Muscle of leg (tissue), 3 donors: ENCODE measurements at regions not wholly inside any gene's neighbourhood (a gene's known extent, or its start where the extent isn't known, plus 50 kb on each side); places are given as distances from the start of the nearest gene placed in this dataset.

ENCODE experiments used
- DNase-seq: peaks from one replicate; pipeline ENCODE4 v3.0.0; 2013
- H3K27ac ChIP-seq: one replicate; pipeline ENCODE4 v1.5.1; 2013; ENCODE audit warnings: mild to moderate bottlenecking, low read length, control low read depth
- H3K27me3 ChIP-seq: one replicate; pipeline ENCODE4 v1.6.1; 2013; ENCODE audit warnings: low read length; ENCODE audit not compliant: control insufficient read depth, insufficient read depth
- H3K36me3 ChIP-seq: one replicate; pipeline ENCODE4 v1.6.1; 2013; ENCODE audit warnings: low read length; ENCODE audit not compliant: control insufficient read depth, insufficient read depth
- H3K4me1 ChIP-seq: one replicate; pipeline ENCODE4 v1.6.1; 2013; ENCODE audit warnings: low read length; ENCODE audit not compliant: control insufficient read depth, insufficient read depth
- H3K4me3 ChIP-seq: one replicate; pipeline ENCODE4 v1.5.1; 2013; ENCODE audit warnings: low read length, control low read depth
- H3K9me3 ChIP-seq: replicated peaks from 2 replicates; pipeline ENCODE4 v1.6.1; 2013; ENCODE audit warnings: low read depth, low read length; ENCODE audit not compliant: control insufficient read depth
- WGBS: methylation state at CpG from one replicate; pipeline ENCODE4 v1.1.5; 2013; ENCODE audit warnings: missing lambda C conversion rate; ENCODE audit not compliant: insufficient coverage; 5-methylcytosine and 5-hydroxymethylcytosine counted together

GRCh38 chr20:60292001-60292520 lies 333.8 kb downstream of the CDH26 start:
- H3K36me3 ChIP-seq, result no peaks in the 10 kb centered on the region
- no peaks in the 10 kb centered on the region for H3K4me1 ChIP-seq
- H3K4me3 ChIP-seq, result no peak overlapping the region
- no peak for DNase-seq
- no peaks in the 10 kb centered on the region for H3K27me3 ChIP-seq
- no peak overlapping the region for H3K27ac ChIP-seq
- H3K9me3 ChIP-seq, result peaks cover 9% of the 10 kb centered on the region
- 41% methylated on average over 4 of the region's 5 CpGs for WGBS

DNA sequence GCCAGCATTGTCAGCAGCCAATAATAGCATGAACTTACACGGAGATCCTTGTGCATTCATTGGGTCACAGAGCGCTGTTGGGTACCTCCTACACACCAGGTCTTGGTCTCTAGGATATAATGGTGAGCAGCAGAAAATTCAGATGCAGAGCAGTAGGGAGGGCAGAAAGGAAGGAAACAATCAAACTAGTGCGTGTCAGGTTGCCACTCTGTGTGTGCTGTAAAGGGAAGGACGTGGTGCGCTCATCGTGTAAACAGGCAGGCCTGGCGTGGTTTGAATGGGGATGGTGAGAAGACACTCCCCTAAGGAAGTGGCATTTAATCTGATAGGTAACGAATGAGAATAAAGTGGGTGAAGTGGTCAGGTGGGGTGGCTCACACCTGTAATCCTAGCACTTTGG lies 336.4 kb downstream of the CDH26 start:
- peaks cover 9% of the 10 kb centered on the region for H3K9me3 ChIP-seq
- no peaks in the 10 kb centered on the region for H3K27me3 ChIP-seq
- DNase-seq, result no peak
- no peak overlapping the region for H3K27ac ChIP-seq
- no peaks in the 10 kb centered on the region for H3K36me3 ChIP-seq
- WGBS, result 80% methylated on average over 8 of the region's 8 CpGs
- no peak overlapping the region for H3K4me3 ChIP-seq
- no peaks in the 10 kb centered on the region for H3K4me1 ChIP-seq

DNA sequence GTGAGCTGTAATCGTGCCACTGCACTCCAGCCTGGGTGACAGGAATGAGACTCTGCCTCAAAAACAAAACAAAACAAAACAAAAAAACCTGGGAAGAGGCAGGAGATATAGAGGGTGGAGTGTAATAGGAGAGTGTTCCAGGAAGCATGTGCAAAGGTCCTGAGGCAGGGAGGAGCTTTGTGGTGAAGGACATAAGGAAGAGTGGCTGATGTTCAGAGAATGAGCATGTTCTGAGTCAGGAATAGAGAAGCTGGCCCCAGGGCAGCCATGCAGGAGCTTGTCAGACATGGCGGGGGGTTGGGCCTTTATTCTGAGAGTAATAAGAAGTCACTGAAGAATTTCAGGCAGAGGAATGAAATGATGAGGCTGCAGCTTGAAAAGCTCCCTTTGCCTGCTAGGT lies 337.0 kb downstream of the CDH26 start:
- Histone ChIP-seq H3K36me3 (no peaks in the 10 kb centered on the region), H3K27ac (no peak overlapping the region), H3K4me3 (no peak overlapping the region), H3K27me3 (no peaks in the 10 kb centered on the region), H3K4me1 (no peaks in the 10 kb centered on the region), H3K9me3 (peaks cover 4% of the 10 kb centered on the region)
- no peak for DNase-seq
- 84% methylated on average over 1 of the region's 2 CpGs for WGBS

DNA sequence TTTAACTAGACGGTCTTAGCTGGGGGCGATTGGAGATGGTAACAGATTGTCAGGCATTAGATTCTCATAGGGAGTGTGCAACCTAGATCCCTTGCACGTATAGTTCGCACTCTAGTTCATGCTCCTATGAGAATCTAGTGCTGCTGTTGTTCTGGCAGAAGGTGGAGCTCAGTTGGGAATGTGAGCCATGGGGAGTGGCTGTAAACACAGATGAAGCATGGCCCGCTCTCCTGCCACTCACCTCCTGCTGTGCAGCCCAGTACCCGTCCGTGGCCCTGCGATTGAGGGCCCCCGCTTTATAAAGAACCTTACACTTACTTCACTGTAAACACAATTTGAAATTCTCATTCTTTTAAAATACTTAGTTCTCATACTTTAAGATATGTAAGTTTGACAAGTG lies 339.4 kb downstream of the CDH26 start:
- Histone ChIP-seq H3K27me3 (no peaks in the 10 kb centered on the region), H3K9me3 (no peaks in the 10 kb centered on the region), H3K4me1 (no peaks in the 10 kb centered on the region), H3K36me3 (no peaks in the 10 kb centered on the region), H3K4me3 (no peak overlapping the region), H3K27ac (no peak overlapping the region)
- WGBS, result 92% methylated on average over 2 of the region's 9 CpGs
- DNase-seq, result no peak

DNA sequence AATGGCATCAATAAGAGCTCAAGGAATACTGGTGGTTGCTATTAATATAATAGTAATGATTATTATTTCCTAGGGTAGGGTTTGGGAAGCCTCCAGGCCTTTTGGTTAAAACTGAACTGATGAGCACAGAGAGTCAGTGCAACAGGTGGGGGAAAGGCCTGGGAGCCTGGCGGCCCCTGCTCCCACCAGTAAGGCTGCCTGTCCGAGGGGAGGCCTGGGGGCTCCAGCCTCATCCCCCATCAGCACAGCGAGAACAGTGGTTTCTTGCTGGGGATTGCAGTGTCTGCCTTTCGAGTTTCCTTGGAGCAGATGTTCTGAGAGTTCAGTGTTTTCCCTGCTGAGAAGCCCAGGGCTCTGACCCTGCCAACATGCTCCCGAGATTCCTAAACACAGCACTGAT lies 340.4 kb downstream of the CDH26 start:
- Histone ChIP-seq H3K36me3 (no peaks in the 10 kb centered on the region), H3K4me1 (no peaks in the 10 kb centered on the region), H3K4me3 (no peak overlapping the region), H3K27ac (no peak overlapping the region), H3K9me3 (no peaks in the 10 kb centered on the region), H3K27me3 (no peaks in the 10 kb centered on the region)
- WGBS, result 24% methylated on average over 2 of the region's 5 CpGs
- no peak for DNase-seq

GRCh38 chr20:60299951-60300350 lies 341.7 kb downstream of the CDH26 start:
- no peaks in the 10 kb centered on the region for H3K9me3 ChIP-seq
- no peak for DNase-seq
- H3K4me3 ChIP-seq, result no peak overlapping the region
- H3K27me3 ChIP-seq, result peaks cover 2% of the 10 kb centered on the region
- no peaks in the 10 kb centered on the region for H3K36me3 ChIP-seq
- H3K4me1 ChIP-seq, result no peaks in the 10 kb centered on the region
- 90% methylated on average over 4 of the region's 12 CpGs for WGBS
- no peak overlapping the region for H3K27ac ChIP-seq

DNA sequence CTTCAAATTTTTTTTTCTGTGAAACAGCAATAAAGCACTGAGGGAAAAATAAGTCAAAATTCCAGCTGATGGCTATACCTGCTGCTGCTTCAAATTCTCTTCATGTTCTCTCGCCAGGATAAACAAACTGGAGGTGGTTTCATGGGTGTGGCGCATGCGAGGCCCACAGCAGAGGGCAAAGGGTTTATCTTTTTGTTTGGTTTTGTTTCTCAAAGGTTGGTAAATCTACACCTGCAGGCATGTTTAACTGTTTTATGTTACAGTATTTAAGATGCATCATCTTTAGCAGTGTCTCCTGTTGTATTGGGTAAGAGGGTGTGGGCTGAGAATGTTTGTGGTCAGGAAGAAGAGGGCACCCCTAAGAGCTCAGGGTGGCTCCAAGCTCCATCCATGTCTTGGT lies 342.2 kb downstream of the CDH26 start:
- Histone ChIP-seq H3K27ac (no peak overlapping the region), H3K4me1 (no peaks in the 10 kb centered on the region), H3K27me3 (peaks cover 2% of the 10 kb centered on the region), H3K36me3 (no peaks in the 10 kb centered on the region), H3K9me3 (no peaks in the 10 kb centered on the region), H3K4me3 (no peak overlapping the region)
- 100% methylated on average over 1 of the region's 3 CpGs for whole genome bisulfite sequencing
- no peak for DNase-seq

GRCh38 chr20:60302875-60303274 lies 344.7 kb downstream of the CDH26 start:
- no peak for DNase-seq
- H3K36me3 ChIP-seq, result no peaks in the 10 kb centered on the region
- no peak overlapping the region for H3K4me3 ChIP-seq
- H3K4me1 ChIP-seq, result no peaks in the 10 kb centered on the region
- no peaks in the 10 kb centered on the region for H3K9me3 ChIP-seq
- H3K27me3 ChIP-seq, result peaks cover 2% of the 10 kb centered on the region
- 66% methylated on average over 6 of the region's 6 CpGs for WGBS
- H3K27ac ChIP-seq, result no peak overlapping the region

GRCh38 chr20:60304026-60304590 lies 345.9 kb downstream of the CDH26 start:
- H3K4me1 ChIP-seq, result no peaks in the 10 kb centered on the region
- no peak overlapping the region for H3K4me3 ChIP-seq
- no peak for DNase-seq
- peaks cover 2% of the 10 kb centered on the region for H3K27me3 ChIP-seq
- no peaks in the 10 kb centered on the region for H3K9me3 ChIP-seq
- no CpG with 5 or more reads among the region's 7 CpGs for WGBS
- no peak overlapping the region for H3K27ac ChIP-seq
- H3K36me3 ChIP-seq, result no peaks in the 10 kb centered on the region

- DNase-seq, result no peak
- H3K4me3 ChIP-seq, result no peak overlapping the region
These were observed 346.7 kb downstream of the CDH26 start for GRCh38 chr20:60304931-60305330.

DNA sequence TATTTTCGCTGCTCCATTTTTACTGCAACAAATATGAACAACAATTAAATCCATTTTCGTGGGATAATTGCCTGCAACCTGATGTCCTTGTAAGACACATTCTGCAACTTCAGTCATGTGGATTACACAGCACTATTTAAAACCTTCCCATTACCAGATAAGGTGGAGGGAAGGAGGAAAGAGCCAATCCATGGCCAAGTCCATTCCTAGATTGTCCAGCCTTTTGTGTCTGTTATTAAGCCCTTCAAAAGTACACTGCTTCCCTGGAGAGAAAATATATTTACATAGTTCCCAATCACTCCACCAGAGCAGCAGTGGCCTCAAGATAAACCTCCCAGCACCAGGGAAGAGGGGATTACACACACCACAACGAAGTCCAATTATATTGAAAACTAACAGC lies 347.9 kb downstream of the CDH26 start:
- H3K36me3 ChIP-seq, result no peaks in the 10 kb centered on the region
- peaks cover 2% of the 10 kb centered on the region for H3K27me3 ChIP-seq
- DNase-seq, result no peak
- H3K4me3 ChIP-seq, result no peak overlapping the region
- no peak overlapping the region for H3K27ac ChIP-seq
- no peaks in the 10 kb centered on the region for H3K9me3 ChIP-seq
- no peaks in the 10 kb centered on the region for H3K4me1 ChIP-seq
- no CpG with 5 or more reads among the region's 3 CpGs for WGBS

More at GRCh38 chr20:60304931-60305330, 346.7 kb downstream of the CDH26 start:
- Histone ChIP-seq H3K27ac (no peak overlapping the region), H3K9me3 (no peaks in the 10 kb centered on the region), H3K27me3 (peaks cover 2% of the 10 kb centered on the region), H3K4me1 (no peaks in the 10 kb centered on the region), H3K36me3 (no peaks in the 10 kb centered on the region)
- WGBS, result 70% methylated on average over 3 of the region's 4 CpGs
